Nephron progenitor cell (in vitro differentiated cells): ENCODE measurements at regions not wholly inside any gene's neighbourhood (a gene's known extent, or its start where the extent isn't known, plus 50 kb on each side); places are given as distances from the start of the nearest gene placed in this dataset.

ENCODE experiments used
- DNase-seq: peaks from one replicate; pipeline ENCODE4 v3.0.0; 2021
- H3K27ac Mint-ChIP-seq: 2 replicates; pipeline ENCODE4 v1.8.0; 2021; ENCODE audit warnings: mild to moderate bottlenecking, moderate library complexity, mixed read lengths
- H3K27me3 Mint-ChIP-seq: 2 replicates; pipeline ENCODE4 v1.8.0; 2021; ENCODE audit warnings: mild to moderate bottlenecking, low read depth, mixed read lengths; ENCODE audit not compliant: poor library complexity
- H3K36me3 Mint-ChIP-seq: 2 replicates; pipeline ENCODE4 v1.8.0; 2021; ENCODE audit warnings: low read depth, mixed read lengths
- H3K4me1 Mint-ChIP-seq: 2 replicates; pipeline ENCODE4 v1.8.0; 2021; ENCODE audit warnings: mixed read lengths
- H3K4me3 Mint-ChIP-seq: 2 replicates; pipeline ENCODE4 v1.8.0; 2021; ENCODE audit warnings: mild to moderate bottlenecking, moderate library complexity, mixed read lengths
- H3K9me3 Mint-ChIP-seq: 2 replicates; pipeline ENCODE4 v1.8.0; 2021; ENCODE audit warnings: mild to moderate bottlenecking, moderate library complexity, mixed read lengths
- CTCF ChIP-seq: fragments of 200-600 bp; sonication (generic); IDR thresholded peaks from 2 replicates; pipeline ENCODE4 v1.5.0; 2021; ENCODE audit warnings: antibody characterized with exemption

GRCh38 chr6:1016329-1017302, 295.3 kb upstream of the FOXQ1 start:
- Mint-ChIP-seq H3K4me3 (no peak overlapping the region), H3K4me1 (peaks cover 29% of the 10 kb centered on the region), H3K27me3 (peaks cover 13% of the 10 kb centered on the region), H3K27ac (no peak overlapping the region), H3K9me3 (peaks cover 32% of the 10 kb centered on the region), H3K36me3 (no peaks in the 10 kb centered on the region)
- DNase-seq: no peak
- no peak for TF ChIP-seq CTCF

GRCh38 chr6:1015825-1016224, 296.1 kb upstream of the FOXQ1 start:
- Mint-ChIP-seq H3K9me3 (peaks cover 31% of the 10 kb centered on the region), H3K27ac (peak overlapping the region; percentile 78)

GRCh38 chr6:1014431-1014807, 297.5 kb upstream of the FOXQ1 start:
- Mint-ChIP-seq H3K27ac (no peak overlapping the region), H3K36me3 (no peaks in the 10 kb centered on the region), H3K27me3 (peaks cover 16% of the 10 kb centered on the region), H3K4me1 (peaks cover 40% of the 10 kb centered on the region), H3K4me3 (no peak overlapping the region), H3K9me3 (peaks cover 27% of the 10 kb centered on the region)
- no peak for DNase-seq
- TF ChIP-seq CTCF: no peak

More at GRCh38 chr6:1015825-1016224, 296.1 kb upstream of the FOXQ1 start:
- Mint-ChIP-seq H3K4me3 (no peak overlapping the region), H3K4me1 (peaks cover 31% of the 10 kb centered on the region), H3K27me3 (peaks cover 13% of the 10 kb centered on the region), H3K36me3 (no peaks in the 10 kb centered on the region)
- peak; percentile 31 for TF ChIP-seq CTCF
- peak; percentile 50 for DNase-seq

GRCh38 chr6:1013656-1014430, 298.1 kb upstream of the FOXQ1 start:
- Mint-ChIP-seq H3K4me1 (peaks cover 40% of the 10 kb centered on the region), H3K4me3 (no peak overlapping the region), H3K27ac (no peak overlapping the region), H3K27me3 (peaks cover 12% of the 10 kb centered on the region), H3K9me3 (peaks cover 27% of the 10 kb centered on the region), H3K36me3 (no peaks in the 10 kb centered on the region)
- no peak for DNase-seq
- TF ChIP-seq CTCF: no peak

- no peak for TF ChIP-seq CTCF
- Mint-ChIP-seq H3K27me3 (peaks cover 19% of the 10 kb centered on the region), H3K36me3 (no peaks in the 10 kb centered on the region), H3K4me3 (no peak overlapping the region), H3K4me1 (peaks cover 11% of the 10 kb centered on the region), H3K27ac (no peak overlapping the region), H3K9me3 (peaks cover 29% of the 10 kb centered on the region)
- DNase-seq: no peak
Measured at GRCh38 chr6:1009103-1009502, 302.8 kb upstream of the FOXQ1 start.
